ENCODE measurements at regions not wholly inside any gene's neighbourhood (a gene's known extent, or its start where the extent isn't known, plus 50 kb on each side); places are given as distances from the start of the nearest gene placed in this dataset.
"Not testable (repeated sequence)": the region's sequence is repeated elsewhere in the genome, so short reads cannot be mapped to it uniquely, and the experiment has no call there.

GRCh38 chr3:192055946-192056345, 595.0 kb downstream of the PYDC2 start:
- DNase-seq = no peak

GRCh38 chr3:192057261-192057660, 596.3 kb downstream of the PYDC2 start:
- DNase-seq = no peak

GRCh38 chr3:192060160-192060781, 599.3 kb downstream of the PYDC2 start:
- DNase-seq = no peak

- DNase-seq = no peak
Observed at GRCh38 chr3:192061426-192061825, 600.5 kb downstream of the PYDC2 start.

GRCh38 chr3:192062186-192062585, 601.2 kb downstream of the PYDC2 start:
- DNase-seq = no peak

GRCh38 chr3:192063570-192063969, 602.6 kb downstream of the PYDC2 start:
- DNase-seq = peak; percentile 18

GRCh38 chr3:192064959-192065358, 604.0 kb downstream of the PYDC2 start:
- no peak for DNase-seq

GRCh38 chr3:192066253-192066652, 605.3 kb downstream of the PYDC2 start:
- DNase-seq = not testable (repeated sequence)

- DNase-seq = no peak
Observed at GRCh38 chr3:192068464-192069254, 607.7 kb downstream of the PYDC2 start.

GRCh38 chr3:192077795-192078497, 617.0 kb downstream of the PYDC2 start:
- DNase-seq = no peak

- DNase-seq = no peak
Observed at GRCh38 chr3:192079098-192079497, 618.1 kb downstream of the PYDC2 start.

GRCh38 chr3:192080336-192080735, 619.4 kb downstream of the PYDC2 start:
- DNase-seq = no peak

- DNase-seq = no peak
Observed at GRCh38 chr3:192082730-192083660, 622.0 kb downstream of the PYDC2 start.
